ENCODE measurements at regions not wholly inside any gene's neighbourhood (a gene's known extent, or its start where the extent isn't known, plus 50 kb on each side); places are given as distances from the start of the nearest gene placed in this dataset.

DNA sequence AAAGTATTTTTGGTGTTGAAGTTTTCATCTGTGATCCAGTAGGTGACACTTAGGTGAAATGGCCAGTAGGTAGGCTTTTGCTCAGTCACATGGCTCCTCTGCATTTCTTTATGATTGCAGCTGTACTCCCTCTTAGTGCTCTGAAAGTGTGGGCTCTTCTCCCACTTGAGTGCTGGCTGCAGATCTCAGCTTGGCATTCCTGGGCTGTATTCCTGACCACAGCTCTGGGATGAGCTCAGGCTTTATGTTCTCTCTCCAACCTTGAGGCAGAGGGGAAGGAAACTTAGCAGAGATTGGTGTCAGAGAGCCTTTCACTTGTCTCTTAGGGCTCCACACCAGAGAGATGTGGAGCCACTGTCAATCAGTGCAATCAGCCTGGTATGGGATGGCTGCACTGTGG lies 254.3 kb downstream of the NDFIP2 start:
- H3K36me3 Mint-ChIP-seq (ENCODE audit: low read depth, unreplicated experiment) = no peaks in the 10 kb centered on the region
- H3K4me3 Mint-ChIP-seq (ENCODE audit: unreplicated experiment) = no peak overlapping the region
- no peaks in the 10 kb centered on the region for H3K27me3 Mint-ChIP-seq (ENCODE audit: unreplicated experiment)
- no peak for DNase-seq (ENCODE audit: low spot score)
- no peaks in the 10 kb centered on the region for H3K9me3 Mint-ChIP-seq (ENCODE audit: unreplicated experiment)
- TF ChIP-seq, protein P1, sequence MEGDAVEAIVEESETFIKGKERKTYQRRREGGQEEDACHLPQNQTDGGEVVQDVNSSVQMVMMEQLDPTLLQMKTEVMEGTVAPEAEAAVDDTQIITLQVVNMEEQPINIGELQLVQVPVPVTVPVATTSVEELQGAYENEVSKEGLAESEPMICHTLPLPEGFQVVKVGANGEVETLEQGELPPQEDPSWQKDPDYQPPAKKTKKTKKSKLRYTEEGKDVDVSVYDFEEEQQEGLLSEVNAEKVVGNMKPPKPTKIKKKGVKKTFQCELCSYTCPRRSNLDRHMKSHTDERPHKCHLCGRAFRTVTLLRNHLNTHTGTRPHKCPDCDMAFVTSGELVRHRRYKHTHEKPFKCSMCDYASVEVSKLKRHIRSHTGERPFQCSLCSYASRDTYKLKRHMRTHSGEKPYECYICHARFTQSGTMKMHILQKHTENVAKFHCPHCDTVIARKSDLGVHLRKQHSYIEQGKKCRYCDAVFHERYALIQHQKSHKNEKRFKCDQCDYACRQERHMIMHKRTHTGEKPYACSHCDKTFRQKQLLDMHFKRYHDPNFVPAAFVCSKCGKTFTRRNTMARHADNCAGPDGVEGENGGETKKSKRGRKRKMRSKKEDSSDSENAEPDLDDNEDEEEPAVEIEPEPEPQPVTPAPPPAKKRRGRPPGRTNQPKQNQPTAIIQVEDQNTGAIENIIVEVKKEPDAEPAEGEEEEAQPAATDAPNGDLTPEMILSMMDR (IDR thresholded peaks at IDR 0.05; ENCODE audit: unreplicated experiment) = no peak
- no peaks in the 10 kb centered on the region for H3K4me1 Mint-ChIP-seq (ENCODE audit: unreplicated experiment)
- no peak overlapping the region for H3K27ac Mint-ChIP-seq (ENCODE audit: unreplicated experiment)

DNA sequence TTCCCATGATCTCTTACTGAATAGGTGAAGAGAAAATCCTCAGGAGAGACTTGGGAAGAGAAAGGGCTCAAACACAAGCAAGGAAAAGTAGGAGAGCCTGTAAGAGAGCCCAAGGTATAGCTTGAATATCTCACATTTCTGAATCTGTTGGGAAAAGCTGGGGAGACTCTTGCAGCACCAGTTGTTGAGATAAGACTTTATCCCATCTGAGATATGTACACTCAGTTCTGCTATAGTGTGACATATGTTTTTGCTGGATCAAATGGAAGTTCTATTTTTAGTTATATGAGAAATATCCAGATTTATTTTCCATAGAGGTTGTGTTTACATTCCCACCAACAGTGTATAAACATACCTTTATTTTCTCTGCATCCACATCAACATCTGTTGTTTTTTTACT lies 246.1 kb downstream of the NDFIP2 start:
- H3K27ac Mint-ChIP-seq (ENCODE audit: unreplicated experiment) = no peak overlapping the region
- H3K4me3 Mint-ChIP-seq (ENCODE audit: unreplicated experiment) = no peak overlapping the region
- no peaks in the 10 kb centered on the region for H3K9me3 Mint-ChIP-seq (ENCODE audit: unreplicated experiment)
- TF ChIP-seq, protein P1 (IDR thresholded peaks at IDR 0.05; ENCODE audit: unreplicated experiment) = no peak
- no peaks in the 10 kb centered on the region for H3K27me3 Mint-ChIP-seq (ENCODE audit: unreplicated experiment)
- no peaks in the 10 kb centered on the region for H3K36me3 Mint-ChIP-seq (ENCODE audit: low read depth, unreplicated experiment)
- H3K4me1 Mint-ChIP-seq (ENCODE audit: unreplicated experiment) = peaks cover 4% of the 10 kb centered on the region
- no peak for DNase-seq (ENCODE audit: low spot score)

DNA sequence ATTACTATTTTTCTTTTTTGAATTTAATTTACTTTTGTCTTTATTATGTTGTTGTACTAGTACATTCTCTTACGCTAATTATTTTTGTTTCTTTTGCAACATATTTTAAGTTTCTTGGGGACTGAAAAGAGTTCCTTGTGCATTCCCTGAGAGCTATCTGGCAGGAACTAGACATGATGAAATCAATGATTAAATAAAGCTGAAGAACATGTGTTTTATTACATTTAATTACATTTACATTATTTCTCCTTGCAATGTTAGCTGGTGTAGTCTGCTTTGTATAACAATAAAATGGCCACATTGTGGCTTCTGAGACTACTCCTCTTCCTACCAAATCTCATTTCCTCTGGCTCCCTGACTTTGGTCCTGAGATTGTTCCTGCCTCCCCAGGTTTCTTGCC lies 244.9 kb downstream of the NDFIP2 start:
- no peak overlapping the region for H3K27ac Mint-ChIP-seq (ENCODE audit: unreplicated experiment)
- no peaks in the 10 kb centered on the region for H3K9me3 Mint-ChIP-seq (ENCODE audit: unreplicated experiment)
- TF ChIP-seq, protein P1 (IDR thresholded peaks at IDR 0.05; ENCODE audit: unreplicated experiment) = no peak
- H3K4me3 Mint-ChIP-seq (ENCODE audit: unreplicated experiment) = no peak overlapping the region
- H3K36me3 Mint-ChIP-seq (ENCODE audit: low read depth, unreplicated experiment) = no peaks in the 10 kb centered on the region
- DNase-seq (ENCODE audit: low spot score) = no peak
- no peaks in the 10 kb centered on the region for H3K27me3 Mint-ChIP-seq (ENCODE audit: unreplicated experiment)
- H3K4me1 Mint-ChIP-seq (ENCODE audit: unreplicated experiment) = peaks cover 4% of the 10 kb centered on the region

DNA sequence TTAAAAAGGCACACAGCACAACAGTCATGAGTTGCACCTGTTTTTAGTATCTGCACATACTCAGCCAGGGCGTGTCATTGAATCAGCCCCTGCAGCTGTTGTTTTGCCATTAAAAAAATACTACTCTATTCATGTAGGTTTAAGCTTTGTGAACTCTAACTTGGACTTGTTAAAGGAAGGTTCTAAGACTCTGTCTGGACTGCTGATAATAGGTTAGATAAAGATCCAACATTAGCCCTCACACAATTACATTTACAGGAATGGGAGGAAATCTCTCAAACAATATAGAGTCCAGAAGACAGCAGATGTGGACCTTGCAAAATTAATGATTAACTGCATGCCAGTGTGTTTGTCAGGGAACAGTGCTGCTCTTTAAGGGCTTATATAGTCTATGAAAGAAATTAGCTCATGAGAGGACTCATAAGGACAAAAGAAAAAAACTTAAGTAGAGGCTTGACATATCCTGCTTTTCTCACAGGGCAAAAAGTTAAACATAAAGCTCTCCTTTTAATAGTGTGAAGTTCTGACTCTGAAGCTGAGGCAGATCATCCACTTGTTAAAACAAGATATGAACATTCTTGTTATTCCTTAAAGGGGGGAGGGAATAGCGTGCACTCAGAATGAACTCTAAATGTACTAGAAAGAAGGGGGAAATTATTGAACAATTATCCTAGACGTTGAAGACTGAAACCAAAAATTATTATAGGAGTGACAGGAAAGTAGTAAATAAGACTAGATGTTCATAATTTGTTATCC lies 243.6 kb downstream of the NDFIP2 start:
- no peak for DNase-seq (ENCODE audit: low spot score)
- Mint-ChIP-seq H3K27ac (ENCODE audit: unreplicated experiment) (no peak overlapping the region), H3K27me3 (ENCODE audit: unreplicated experiment) (no peaks in the 10 kb centered on the region), H3K36me3 (ENCODE audit: low read depth, unreplicated experiment) (no peaks in the 10 kb centered on the region), H3K9me3 (ENCODE audit: unreplicated experiment) (no peaks in the 10 kb centered on the region), H3K4me3 (ENCODE audit: unreplicated experiment) (no peak overlapping the region), H3K4me1 (ENCODE audit: unreplicated experiment) (peaks cover 4% of the 10 kb centered on the region)
- TF ChIP-seq, protein P1 (IDR thresholded peaks at IDR 0.05; ENCODE audit: unreplicated experiment) = no peak

DNA sequence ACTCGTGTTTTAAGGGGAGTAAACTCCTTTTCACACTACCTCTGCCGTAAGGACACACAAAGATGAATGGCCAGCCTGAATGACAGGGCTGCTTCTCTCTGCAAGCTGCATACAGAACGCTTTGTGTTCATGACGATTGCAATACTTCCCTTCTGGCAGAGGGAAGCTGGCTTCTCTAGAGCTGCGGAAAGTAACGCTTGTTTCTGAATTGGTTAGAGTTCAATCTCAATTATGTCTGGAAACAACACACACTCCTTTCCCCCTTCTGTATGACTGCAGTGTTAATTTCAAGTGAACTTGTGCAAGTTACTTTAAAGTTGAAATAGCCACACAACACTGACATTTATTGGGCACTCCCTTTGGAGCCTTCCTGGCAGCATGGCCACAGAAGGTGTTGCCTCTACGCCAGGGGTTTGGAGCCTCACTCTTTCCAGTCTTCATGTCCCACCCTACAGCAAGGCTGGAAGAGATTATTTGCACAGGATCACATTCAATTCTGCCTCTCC lies 242.6 kb downstream of the NDFIP2 start:
- H3K27ac Mint-ChIP-seq (ENCODE audit: unreplicated experiment) = no peak overlapping the region
- DNase-seq (ENCODE audit: low spot score) = no peak

More for the DNA sequence above, 242.6 kb downstream of the NDFIP2 start:
- Mint-ChIP-seq H3K4me3 (ENCODE audit: unreplicated experiment) (no peak overlapping the region), H3K27me3 (ENCODE audit: unreplicated experiment) (no peaks in the 10 kb centered on the region), H3K9me3 (ENCODE audit: unreplicated experiment) (no peaks in the 10 kb centered on the region), H3K4me1 (ENCODE audit: unreplicated experiment) (peaks cover 4% of the 10 kb centered on the region), H3K36me3 (ENCODE audit: low read depth, unreplicated experiment) (no peaks in the 10 kb centered on the region)
- TF ChIP-seq, protein P1 (IDR thresholded peaks at IDR 0.05; ENCODE audit: unreplicated experiment) = no peak

All from endothelial cell (in vitro differentiated cells).